ENCODE measurements at regions not wholly inside any gene's neighbourhood (a gene's known extent, or its start where the extent isn't known, plus 50 kb on each side); places are given as distances from the start of the nearest gene placed in this dataset.

GRCh38 chr18:78912336-78912735 lies 67.3 kb upstream of the SALL3 start:
- in situ Hi-C loops (cut with HindIII; ENCODE audit: low sequenced_read_pairs), result no loop called here
- TF ChIP-seq CTCF (IDR thresholded peaks at IDR 0.05; ENCODE audit: low read depth, low read length), result no peak
- no peak overlapping the region for H3K4me3 ChIP-seq (ENCODE audit: low read depth, low read length)
- DNase-seq (ENCODE audit: low read depth, low spot score), result no peak

DNA sequence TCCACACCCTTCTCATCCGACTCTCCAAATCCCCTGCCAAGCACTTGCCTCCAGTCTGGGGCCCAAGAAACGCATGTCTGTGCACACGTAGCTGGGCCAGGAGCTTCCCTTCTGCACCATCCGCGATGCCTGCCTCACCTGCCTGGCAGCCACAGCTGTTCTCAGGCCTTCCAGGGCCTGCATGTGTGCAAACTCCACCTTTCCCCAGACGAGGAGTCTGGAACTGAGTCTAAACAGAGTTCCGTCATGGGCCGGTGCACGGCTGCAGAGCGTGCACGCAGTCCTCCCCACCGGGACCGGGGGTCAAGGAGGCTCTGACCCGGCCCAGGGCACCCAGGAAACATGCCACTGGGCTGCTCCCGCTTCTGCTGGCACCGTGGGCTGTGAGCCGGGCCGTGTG lies 66.8 kb upstream of the SALL3 start:
- in situ Hi-C loops (cut with HindIII; ENCODE audit: low sequenced_read_pairs), result no loop called here
- no peak for DNase-seq (ENCODE audit: low read depth, low spot score)
- no peak overlapping the region for H3K4me3 ChIP-seq (ENCODE audit: low read depth, low read length)
- no peak for TF ChIP-seq CTCF (IDR thresholded peaks at IDR 0.05; ENCODE audit: low read depth, low read length)

GRCh38 chr18:78913395-78913794 lies 66.2 kb upstream of the SALL3 start:
- TF ChIP-seq CTCF (IDR thresholded peaks at IDR 0.05; ENCODE audit: low read depth, low read length), result no peak
- in situ Hi-C loops (cut with HindIII; ENCODE audit: low sequenced_read_pairs), result no loop called here
- H3K4me3 ChIP-seq (ENCODE audit: low read depth, low read length), result no peak overlapping the region
- no peak for DNase-seq (ENCODE audit: low read depth, low spot score)

GRCh38 chr18:78913830-78914231 lies 65.8 kb upstream of the SALL3 start:
- TF ChIP-seq CTCF (IDR thresholded peaks at IDR 0.05; ENCODE audit: low read depth, low read length), result no peak
- no peak for DNase-seq (ENCODE audit: low read depth, low spot score)
- in situ Hi-C loops (cut with HindIII; ENCODE audit: low sequenced_read_pairs), result no loop called here
- H3K4me3 ChIP-seq (ENCODE audit: low read depth, low read length), result no peak overlapping the region

DNA sequence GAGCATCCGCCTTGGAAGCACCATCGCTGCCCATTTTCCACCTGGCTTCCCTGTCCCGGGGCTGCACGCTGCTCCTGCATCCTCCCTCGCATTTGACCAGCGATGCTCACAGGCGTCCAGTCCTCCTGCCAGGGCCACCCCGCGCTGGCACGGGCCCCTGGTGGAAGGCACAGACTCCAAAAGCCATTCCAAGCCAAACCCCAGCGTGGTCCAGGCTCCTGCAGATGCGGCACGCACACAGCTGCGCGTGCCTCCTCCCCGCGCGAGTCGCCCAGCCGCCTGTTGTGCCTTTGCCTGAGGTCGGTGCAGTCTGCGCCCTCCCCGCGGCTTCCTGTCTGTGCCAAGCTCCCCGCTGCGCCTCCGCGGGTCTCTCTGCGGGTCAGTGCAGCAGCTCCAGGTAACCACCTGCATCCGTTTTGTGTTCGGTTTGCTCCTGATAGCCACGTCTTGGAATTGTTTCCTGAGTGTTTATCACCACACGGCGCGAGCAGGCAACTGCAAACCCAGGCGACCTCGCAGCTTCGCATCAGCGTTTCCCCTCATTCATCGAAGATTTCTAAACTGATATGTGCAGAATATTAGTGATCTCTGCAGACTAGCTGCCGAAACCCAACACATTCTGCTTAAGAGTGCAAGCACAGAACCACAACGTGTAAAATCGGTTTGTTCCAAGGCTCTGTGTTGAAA lies 65.2 kb upstream of the SALL3 start:
- TF ChIP-seq CTCF (IDR thresholded peaks at IDR 0.05; ENCODE audit: low read depth, low read length), result no peak
- H3K4me3 ChIP-seq (ENCODE audit: low read depth, low read length), result no peak overlapping the region
- in situ Hi-C loops (cut with HindIII; ENCODE audit: low sequenced_read_pairs), result no loop called here
- DNase-seq (ENCODE audit: low read depth, low spot score), result no peak

- in situ Hi-C loops (cut with HindIII; ENCODE audit: low sequenced_read_pairs), result no loop called here
- no peak for DNase-seq (ENCODE audit: low read depth, low spot score)
- H3K4me3 ChIP-seq (ENCODE audit: low read depth, low read length), result no peak overlapping the region
- no peak for TF ChIP-seq CTCF (IDR thresholded peaks at IDR 0.05; ENCODE audit: low read depth, low read length)
These were observed 64.1 kb upstream of the SALL3 start for GRCh38 chr18:78915446-78916008.

All from astrocyte of the spinal cord (primary cell).